Neural cell (in vitro differentiated cells): ENCODE measurements at regions not wholly inside any gene's neighbourhood (a gene's known extent, or its start where the extent isn't known, plus 50 kb on each side); places are given as distances from the start of the nearest gene placed in this dataset.

Source experiments
- EZH2 ChIP-seq: fragments of 200-600, 300-800 bp; shearing (Covaris generic), sonication (generic); IDR thresholded peaks from 2 replicates; pipeline ENCODE4 v1.6.1; 2014; ENCODE audit warnings: antibody characterized with exemption, low read length, borderline replicate concordance, mild to moderate bottlenecking; ENCODE audit not compliant: insufficient read depth, poor library complexity, severe bottlenecking
- SMC3 ChIP-seq: fragments of 450-650 bp; conservative IDR thresholded peaks from 2 replicates; pipeline ENCODE4 v1.6.1; 2014; ENCODE audit warnings: antibody characterized with exemption, mild to moderate bottlenecking, moderate library complexity; ENCODE audit not compliant: poor library complexity
- TF ChIP-seq, protein P1 (sequence below): fragments of 450-650 bp; IDR thresholded peaks from 2 replicates; pipeline ENCODE4 v1.5.1; 2014; ENCODE audit warnings: antibody characterized with exemption, mild to moderate bottlenecking, moderate library complexity; ENCODE audit not compliant: poor library complexity, severe bottlenecking

- no peak for TF ChIP-seq SMC3
- no peak for TF ChIP-seq EZH2
- TF ChIP-seq, protein P1, sequence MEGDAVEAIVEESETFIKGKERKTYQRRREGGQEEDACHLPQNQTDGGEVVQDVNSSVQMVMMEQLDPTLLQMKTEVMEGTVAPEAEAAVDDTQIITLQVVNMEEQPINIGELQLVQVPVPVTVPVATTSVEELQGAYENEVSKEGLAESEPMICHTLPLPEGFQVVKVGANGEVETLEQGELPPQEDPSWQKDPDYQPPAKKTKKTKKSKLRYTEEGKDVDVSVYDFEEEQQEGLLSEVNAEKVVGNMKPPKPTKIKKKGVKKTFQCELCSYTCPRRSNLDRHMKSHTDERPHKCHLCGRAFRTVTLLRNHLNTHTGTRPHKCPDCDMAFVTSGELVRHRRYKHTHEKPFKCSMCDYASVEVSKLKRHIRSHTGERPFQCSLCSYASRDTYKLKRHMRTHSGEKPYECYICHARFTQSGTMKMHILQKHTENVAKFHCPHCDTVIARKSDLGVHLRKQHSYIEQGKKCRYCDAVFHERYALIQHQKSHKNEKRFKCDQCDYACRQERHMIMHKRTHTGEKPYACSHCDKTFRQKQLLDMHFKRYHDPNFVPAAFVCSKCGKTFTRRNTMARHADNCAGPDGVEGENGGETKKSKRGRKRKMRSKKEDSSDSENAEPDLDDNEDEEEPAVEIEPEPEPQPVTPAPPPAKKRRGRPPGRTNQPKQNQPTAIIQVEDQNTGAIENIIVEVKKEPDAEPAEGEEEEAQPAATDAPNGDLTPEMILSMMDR: no peak
These were observed 277.0 kb downstream of the MEX3B start for GRCh38 chr15:81768773-81769172.
